ENCODE measurements at regions not wholly inside any gene's neighbourhood (a gene's known extent, or its start where the extent isn't known, plus 50 kb on each side); places are given as distances from the start of the nearest gene placed in this dataset.

GRCh38 chr16:73945631-73946030 is 351.0 kb upstream of the PSMD7 start:
- TF ChIP-seq CTCF (conservative IDR thresholded peaks at IDR 0.05; ENCODE audit: low read depth, low read length), result no peak
- no peak for TF ChIP-seq EZH2phosphoT487 (IDR thresholded peaks at IDR 0.05; ENCODE audit: borderline replicate concordance, low read length)
- TF ChIP-seq EZH2 (IDR thresholded peaks at IDR 0.05; ENCODE audit: low read length, unreplicated experiment), result no peak

All from PC-3 (cell line).